ENCODE measurements at regions not wholly inside any gene's neighbourhood (a gene's known extent, or its start where the extent isn't known, plus 50 kb on each side); places are given as distances from the start of the nearest gene placed in this dataset.

DNA sequence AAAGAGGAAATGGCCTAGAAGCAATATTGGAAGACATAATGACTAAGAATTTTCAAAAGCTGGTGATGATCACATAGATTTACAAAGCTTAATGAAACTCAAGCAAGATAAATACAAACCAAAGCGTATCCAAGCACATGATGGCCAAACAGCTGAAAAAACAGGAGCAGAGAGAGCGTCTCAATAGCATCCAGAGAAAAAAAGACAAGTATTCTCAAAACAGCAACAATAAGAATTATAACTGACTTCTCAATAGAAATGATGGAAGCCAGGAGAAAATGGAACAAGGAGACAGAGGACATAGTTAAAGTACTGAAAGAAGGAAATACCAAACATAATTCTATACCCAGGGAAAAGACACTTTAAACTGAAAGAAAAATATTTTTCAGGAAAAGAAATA is 437.2 kb upstream of the TNP1 start:
- no peak for DNase-seq (ENCODE audit: low spot score)

DNA sequence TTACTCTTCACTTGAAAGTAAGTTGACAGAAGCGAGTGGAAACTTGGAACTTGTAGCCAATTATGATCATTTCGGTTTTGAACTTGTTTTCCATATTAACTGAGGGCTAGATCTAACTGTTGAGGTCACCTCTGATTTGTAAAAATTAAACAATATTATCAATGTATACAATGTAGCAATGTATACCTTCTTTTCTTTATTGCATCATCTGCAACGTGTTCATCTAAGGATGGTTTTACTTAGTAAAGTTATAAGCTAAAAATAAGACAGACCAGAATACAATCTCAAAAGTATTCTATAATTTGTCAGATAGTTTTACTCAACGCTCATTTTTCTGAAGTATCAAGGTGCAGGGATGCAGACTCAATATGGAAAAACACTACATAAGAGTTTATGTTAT is 435.0 kb upstream of the TNP1 start:
- no peak for DNase-seq (ENCODE audit: low spot score)

- DNase-seq (ENCODE audit: low spot score) = no peak
Measured at GRCh38 chr2:217294211-217294610, 434.3 kb upstream of the TNP1 start.

GRCh38 chr2:217293607-217294006 is 433.7 kb upstream of the TNP1 start:
- no peak for DNase-seq (ENCODE audit: low spot score)

DNA sequence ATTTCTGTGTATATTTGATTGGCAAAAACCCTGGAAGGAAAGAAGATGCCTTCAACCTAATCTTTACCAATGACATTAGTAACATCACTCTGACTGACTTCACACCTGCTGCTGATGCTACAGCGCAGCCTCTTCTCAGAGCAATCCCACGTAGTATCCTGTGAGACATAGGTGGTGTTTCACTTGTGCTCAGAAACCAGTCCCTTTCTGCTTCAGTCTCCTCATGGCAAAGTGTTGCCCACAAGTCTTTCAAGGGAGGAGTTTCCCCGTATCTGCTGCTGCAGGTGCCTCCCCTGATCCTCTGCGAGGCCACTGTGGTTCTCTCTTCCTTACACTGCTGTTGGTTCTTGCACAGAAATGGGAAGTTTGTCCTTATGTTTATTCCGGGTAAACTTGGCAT is 433.2 kb upstream of the TNP1 start:
- DNase-seq (ENCODE audit: low spot score) = no peak

DNA sequence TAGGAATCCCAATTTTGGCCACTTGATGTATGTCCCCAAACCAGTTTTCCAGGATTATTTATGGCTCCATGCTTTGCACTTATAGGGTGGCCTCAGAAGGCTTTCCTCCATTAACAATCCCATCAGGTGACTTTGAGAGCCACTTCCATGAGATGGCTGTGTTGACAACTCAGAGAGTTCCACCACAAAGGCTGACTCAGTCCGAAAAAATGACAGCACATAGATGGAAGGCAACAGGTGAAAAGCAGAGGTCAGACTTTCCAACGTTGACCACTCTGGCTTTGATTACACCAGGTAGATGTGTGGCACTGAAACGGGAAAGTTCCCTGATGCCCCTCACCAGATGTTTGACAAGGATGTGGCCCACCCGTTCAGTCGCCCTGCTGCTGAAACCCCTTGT is 431.4 kb upstream of the TNP1 start:
- DNase-seq (ENCODE audit: low spot score) = no peak

DNA sequence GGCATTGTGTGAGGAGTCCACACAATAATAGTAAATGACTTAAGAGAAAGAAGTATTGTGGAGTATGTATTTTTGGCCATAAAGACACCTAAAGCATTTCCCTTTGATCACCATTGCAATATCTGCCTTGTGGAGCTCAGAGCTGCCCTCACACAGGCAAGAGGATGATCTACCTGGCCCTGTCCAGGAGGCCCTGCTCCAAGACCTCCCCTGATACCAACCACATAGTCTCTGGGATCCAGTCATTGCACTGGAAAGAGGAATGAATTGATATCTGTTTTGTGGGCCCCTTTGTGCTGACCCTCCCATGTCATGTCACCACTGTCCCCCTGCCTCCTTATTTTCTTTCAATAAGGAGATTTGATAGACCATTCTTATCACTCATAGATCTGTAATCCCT is 430.6 kb upstream of the TNP1 start:
- no peak for DNase-seq (ENCODE audit: low spot score)

DNA sequence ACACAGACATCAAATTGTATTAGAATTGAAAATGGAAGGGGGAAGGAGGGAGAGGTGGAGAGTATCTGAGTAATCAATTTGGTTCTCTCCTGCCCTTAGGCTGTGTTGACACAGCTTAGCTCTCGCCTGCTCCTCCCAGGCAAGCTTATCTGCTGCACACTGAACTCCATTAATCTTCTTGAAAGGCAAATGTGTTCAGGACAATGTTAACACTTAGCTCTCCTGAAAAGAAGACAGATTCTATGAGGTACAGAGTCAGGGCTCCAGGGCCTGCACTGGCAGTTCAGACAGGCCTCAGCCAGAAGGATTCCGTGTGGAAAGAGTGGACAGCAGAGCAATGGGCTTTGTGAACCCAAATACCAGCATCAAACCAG is 430.0 kb upstream of the TNP1 start:
- DNase-seq (ENCODE audit: low spot score) = no peak

DNA sequence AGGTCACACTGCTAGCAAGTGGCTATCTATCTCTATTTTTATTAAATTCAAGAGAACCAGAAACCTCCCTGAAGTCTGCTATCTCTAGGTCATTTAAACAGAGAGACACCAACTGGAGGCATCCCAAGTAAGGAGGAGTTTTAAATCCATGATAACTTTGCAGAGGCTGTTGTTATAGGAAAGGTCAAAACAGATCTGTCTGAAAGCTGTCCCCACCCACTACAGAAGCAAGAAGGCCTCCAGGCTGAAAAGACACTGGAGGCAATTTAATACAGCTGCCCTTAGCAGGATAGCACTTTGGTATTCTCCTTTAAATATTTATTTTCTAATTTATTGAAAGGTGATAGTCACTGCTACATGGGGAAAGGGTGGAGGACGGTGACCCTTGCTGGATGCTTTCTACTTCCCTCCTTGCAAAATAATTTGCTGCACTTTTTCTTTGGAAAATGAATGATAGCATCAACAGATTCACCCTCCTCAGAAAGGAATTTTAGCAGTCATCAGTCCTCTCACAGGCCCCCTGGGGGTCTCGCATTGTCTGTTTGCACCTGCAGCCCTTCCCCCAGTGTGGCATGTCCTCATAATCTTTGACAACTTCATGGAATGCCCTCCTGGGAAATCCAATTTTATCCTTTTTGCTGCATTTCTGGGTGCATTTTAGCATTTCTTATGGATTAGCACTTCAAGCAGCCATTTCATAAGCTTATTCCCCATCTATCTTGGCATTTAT is 429.5 kb upstream of the TNP1 start:
- DNase-seq (ENCODE audit: low spot score) = no peak

DNA sequence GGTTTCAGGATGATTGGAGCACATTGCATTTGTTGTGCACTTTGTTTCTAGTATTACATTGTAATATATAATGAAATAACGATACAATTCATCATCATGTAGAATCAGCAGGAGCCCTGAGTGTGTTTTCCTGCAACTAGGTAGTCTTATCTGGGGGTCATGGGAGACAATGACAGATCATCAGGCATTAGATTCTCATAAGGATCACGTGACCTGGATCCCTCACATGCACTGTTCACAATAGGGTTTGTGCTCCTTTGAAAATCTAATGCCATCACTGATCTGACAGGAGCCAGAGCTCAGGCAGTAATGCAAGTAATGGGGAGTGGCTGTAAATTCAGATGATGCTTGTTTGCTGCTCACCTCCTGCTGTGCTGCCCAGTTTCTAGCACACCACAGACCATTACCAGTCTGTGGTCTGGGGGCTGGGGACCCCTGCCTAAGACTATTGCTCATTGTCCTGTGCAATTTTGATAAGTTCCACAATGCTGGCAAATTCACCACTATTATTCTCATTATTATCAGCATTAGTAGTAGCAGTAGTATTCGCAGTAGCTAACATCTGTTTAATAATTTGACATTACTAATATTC is 428.7 kb upstream of the TNP1 start:
- DNase-seq (ENCODE audit: low spot score) = no peak

DNA sequence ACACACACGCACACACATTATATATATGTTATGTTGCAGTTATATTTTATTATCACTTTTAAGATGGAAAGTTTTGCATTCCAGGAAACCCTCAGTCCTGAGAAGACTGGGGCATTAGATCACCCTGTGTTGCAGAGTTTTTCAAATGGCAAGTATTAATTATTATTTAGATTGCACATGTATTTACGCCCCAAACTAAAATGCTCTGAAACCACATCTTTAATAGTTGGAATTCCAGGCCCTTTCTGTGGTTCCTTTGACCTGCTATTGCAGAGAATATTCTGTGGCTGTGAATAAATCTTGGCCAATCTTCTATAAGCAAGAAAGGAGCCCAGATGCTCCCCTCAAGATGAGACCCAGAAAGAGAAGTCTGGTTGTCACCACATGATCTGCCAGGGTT is 427.0 kb upstream of the TNP1 start:
- no peak for DNase-seq (ENCODE audit: low spot score)

DNA sequence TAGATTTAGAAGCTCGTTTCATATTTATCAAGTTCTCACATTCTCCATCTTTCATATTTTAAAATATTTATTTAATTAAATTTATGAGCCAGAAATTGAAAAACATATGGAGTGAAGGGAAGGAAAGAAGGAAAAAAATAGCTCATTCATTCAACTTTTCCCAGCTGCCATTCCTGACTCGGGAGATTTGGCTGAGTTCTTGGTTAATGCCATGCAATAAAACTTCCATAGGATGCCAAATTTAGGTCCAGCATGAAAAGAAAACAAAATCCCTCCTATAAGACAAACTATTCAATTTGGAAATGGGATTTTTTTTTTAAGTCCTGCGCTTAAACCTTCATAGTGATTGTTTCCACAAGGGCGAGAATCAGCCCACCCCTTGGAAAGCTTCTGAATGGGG is 426.1 kb upstream of the TNP1 start:
- DNase-seq (ENCODE audit: low spot score) = no peak

DNA sequence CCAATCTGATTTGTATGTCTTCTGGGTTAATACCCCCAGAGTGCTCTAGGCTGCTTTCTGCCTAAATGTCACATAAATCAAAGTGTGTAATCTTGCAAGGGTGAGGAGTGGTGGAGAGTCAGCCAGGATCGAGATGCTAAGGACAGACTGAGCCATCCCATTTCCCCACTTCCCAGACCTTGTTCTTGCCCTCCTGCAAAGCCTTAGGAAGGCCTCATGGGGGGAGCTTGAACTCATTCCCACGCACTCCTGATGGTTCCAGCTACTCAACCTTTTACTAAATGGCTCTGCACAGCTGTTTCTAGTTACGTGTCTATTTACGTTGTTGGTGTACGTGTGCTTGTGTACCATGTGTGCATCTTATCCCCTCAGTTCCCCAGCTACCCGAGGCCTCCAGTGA is 423.6 kb upstream of the TNP1 start:
- DNase-seq (ENCODE audit: low spot score) = no peak

DNA sequence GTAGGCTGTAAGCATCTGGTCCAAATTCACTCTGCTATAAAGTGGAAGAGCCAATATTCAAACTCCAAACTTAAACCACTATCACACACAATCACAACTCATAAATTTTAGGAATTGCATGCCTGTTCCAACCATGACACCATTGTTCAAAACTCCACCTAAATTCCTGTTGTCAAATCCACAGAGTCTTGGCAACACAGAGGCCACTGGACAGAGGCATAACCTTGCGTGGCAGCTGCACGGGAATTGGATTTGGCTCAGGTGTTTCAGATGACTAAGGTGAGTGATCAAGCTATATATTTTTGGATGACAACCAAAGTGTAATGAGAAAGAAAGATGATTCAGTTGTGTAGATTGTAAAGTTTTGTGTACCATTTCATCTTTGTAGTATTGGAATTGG is 422.7 kb upstream of the TNP1 start:
- DNase-seq (ENCODE audit: low spot score) = no peak

GRCh38 chr2:217279556-217279955 is 419.7 kb upstream of the TNP1 start:
- no peak for DNase-seq (ENCODE audit: low spot score)

- DNase-seq (ENCODE audit: low spot score) = no peak
Measured at GRCh38 chr2:217279140-217279539, 419.3 kb upstream of the TNP1 start.

DNA sequence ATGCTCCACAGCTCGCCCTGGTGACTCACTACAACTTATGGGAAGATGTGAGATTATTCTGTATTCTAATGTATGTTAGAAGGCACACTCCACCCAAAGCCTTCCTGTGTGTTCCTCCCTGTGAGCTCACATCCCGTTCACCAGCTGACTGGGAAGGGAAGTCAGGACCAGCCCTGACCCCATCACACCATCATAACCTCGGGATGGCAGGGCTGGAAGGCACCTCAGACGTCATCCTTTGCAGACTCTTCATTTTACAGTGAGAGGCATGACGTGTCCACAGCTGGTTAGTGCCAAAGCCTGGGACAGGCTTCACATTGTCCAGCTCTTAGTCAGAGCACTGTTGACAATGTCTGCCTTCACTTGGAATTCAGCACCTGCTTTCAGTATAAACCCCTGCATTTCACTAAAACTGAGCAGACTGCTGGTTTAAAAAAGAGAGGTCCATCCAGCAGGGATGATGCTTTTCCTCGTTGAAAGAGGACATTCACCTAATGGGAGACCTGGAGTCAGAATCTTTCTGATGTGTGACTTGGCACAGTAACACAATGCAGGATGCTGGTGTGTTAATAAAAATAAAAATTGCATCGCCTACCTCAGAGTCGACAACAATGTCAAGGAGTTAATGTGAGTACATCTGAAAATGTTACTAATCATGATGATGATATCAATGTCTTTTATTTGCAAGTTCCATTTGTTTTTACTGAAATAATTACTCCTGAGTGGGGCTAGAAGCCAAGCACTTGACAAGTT is 418.0 kb upstream of the TNP1 start:
- no peak for DNase-seq (ENCODE audit: low spot score)

GRCh38 chr2:217276433-217276832 is 416.6 kb upstream of the TNP1 start:
- DNase-seq (ENCODE audit: low spot score) = no peak

DNA sequence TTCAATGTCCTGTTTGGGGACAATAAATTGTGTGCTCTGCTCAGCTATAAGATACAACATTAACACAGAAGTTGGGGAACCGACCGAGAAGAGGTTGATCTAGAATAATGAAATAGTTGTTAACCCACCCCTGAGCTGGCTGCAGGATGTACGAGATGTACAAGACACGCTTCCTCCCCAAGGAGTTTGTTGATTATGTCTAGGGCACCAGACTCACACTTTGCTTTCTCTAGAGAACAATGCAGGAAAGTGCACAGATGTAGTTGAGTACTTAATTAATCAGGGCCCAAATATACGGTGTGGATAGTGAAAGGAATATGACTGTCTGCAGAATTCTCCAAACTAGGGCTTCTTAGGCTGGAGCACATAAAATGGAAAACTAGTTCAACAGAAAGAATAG is 415.2 kb upstream of the TNP1 start:
- no peak for DNase-seq (ENCODE audit: low spot score)

DNA sequence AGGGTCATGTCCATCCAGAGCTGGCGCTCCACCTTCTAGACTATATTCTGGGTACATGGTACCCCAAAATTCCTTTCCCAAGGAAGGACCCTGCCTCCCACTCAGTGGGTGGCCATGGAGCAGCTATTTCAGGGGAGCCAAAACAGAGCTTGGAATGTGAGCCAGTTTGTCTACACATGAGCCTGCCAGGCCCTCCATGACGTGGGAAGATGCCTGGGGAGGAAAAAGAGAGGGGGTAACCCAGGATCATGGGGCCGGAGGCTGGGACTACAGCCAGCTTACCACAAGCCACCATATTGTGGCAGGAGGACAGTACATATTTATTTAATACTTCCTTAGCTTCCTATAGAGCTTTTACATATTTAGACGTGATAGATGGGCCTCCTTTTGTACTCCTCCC is 414.7 kb upstream of the TNP1 start:
- DNase-seq (ENCODE audit: low spot score) = no peak

DNA sequence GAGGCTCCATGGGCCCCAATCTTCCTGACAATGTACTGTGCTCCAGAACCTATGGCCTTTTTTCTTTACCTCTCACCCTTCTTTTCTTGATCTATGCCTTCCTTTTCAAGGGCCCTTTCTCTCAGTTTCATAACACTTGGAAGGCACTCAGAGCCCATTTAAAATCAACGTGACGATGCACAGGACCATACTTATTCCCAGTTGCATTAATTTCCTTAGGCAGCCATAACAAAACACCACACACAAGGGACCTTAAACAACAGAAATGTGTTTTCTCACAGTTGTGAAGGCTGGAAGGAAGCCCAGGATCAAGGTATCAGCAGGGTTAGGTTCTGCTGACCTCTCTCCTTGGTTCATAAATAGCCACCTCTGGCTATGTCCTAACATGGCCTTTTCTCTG is 414.0 kb upstream of the TNP1 start:
- no peak for DNase-seq (ENCODE audit: low spot score)

DNA sequence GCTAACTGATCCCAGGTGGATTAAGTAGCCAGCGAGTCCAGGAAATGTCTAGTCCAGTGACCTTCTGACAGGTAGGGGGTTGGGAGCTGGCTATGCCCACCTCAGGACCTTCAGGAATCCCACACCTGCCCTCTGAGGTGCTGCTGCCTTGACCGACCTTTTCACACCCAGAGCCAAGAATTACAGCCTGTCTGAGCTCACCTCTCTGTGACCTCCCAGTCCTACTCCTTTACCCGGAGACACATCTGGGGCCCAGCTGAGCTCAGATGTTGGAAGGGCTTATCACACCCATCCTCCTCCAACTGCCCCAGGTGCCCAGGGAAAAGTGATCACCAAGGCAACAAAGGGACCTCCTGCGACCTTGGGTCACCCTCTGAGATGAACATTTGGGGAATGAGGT is 413.3 kb upstream of the TNP1 start:
- DNase-seq (ENCODE audit: low spot score) = no peak

DNA sequence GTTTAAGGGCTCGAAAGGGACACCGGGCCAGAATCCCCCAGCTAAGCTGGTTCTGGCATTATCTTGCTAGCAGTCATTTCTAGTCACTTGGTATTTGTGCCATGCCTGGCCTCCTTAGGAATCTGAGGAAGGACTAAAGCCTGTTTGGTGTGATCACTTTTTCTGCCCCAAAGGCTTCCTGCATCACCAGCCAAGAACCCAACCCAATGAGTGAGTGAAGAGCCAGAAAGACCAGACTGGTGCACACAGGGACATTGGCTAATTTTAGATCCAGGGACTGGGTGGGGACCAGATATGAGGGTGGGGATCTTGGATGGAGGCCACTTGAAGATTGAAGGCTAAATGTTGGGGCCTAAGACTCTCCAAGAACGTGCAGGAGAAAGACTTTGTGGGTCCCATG is 411.9 kb upstream of the TNP1 start:
- no peak for DNase-seq (ENCODE audit: low spot score)
